ENCODE measurements at regions not wholly inside any gene's neighbourhood (a gene's known extent, or its start where the extent isn't known, plus 50 kb on each side); places are given as distances from the start of the nearest gene placed in this dataset.

GRCh38 chr15:47824147-47824546, 106.8 kb downstream of the SEMA6D start:
- no peak for DNase-seq

GRCh38 chr15:47829667-47830066, 112.4 kb downstream of the SEMA6D start:
- DNase-seq: no peak

- DNase-seq: no peak
Observed at GRCh38 chr15:47834093-47834492, 116.8 kb downstream of the SEMA6D start.

- DNase-seq: no peak
Observed at GRCh38 chr15:47839233-47839825, 122.0 kb downstream of the SEMA6D start.

GRCh38 chr15:47843124-47843663, 125.9 kb downstream of the SEMA6D start:
- no peak for DNase-seq

GRCh38 chr15:47844437-47844836, 127.1 kb downstream of the SEMA6D start:
- DNase-seq: no peak

- DNase-seq: no peak
Observed at GRCh38 chr15:47846128-47846868, 129.0 kb downstream of the SEMA6D start.

- DNase-seq: no peak
Observed at GRCh38 chr15:47846876-47847275, 129.6 kb downstream of the SEMA6D start.

GRCh38 chr15:47856071-47856470, 138.8 kb downstream of the SEMA6D start:
- DNase-seq: no peak

- DNase-seq: no peak
Observed at GRCh38 chr15:47857014-47857775, 139.9 kb downstream of the SEMA6D start.

- DNase-seq: no peak
Observed at GRCh38 chr15:47857776-47858167, 140.5 kb downstream of the SEMA6D start.

- no peak for DNase-seq
Observed at GRCh38 chr15:47861111-47861903, 144.0 kb downstream of the SEMA6D start.

GRCh38 chr15:47862402-47862801, 145.1 kb downstream of the SEMA6D start:
- no peak for DNase-seq

GRCh38 chr15:47866446-47866845, 149.1 kb downstream of the SEMA6D start:
- DNase-seq: no peak

- no peak for DNase-seq
Observed at GRCh38 chr15:47870300-47870955, 153.1 kb downstream of the SEMA6D start.

- DNase-seq: no peak
Observed at GRCh38 chr15:47870956-47871625, 153.8 kb downstream of the SEMA6D start.

- DNase-seq: no peak
Observed at GRCh38 chr15:47872208-47872607, 154.9 kb downstream of the SEMA6D start.

GRCh38 chr15:47872869-47873432, 155.6 kb downstream of the SEMA6D start:
- no peak for DNase-seq

GRCh38 chr15:47876986-47877385, 159.7 kb downstream of the SEMA6D start:
- no peak for DNase-seq

GRCh38 chr15:47877836-47878235, 160.5 kb downstream of the SEMA6D start:
- DNase-seq: no peak

GRCh38 chr15:47885920-47886319, 168.6 kb downstream of the SEMA6D start:
- no peak for DNase-seq
